HG03439 (cell line): ENCODE measurements at regions not wholly inside any gene's neighbourhood (a gene's known extent, or its start where the extent isn't known, plus 50 kb on each side); places are given as distances from the start of the nearest gene placed in this dataset.
A peak's percentile ranks its signal among the peaks of the same experiment; 100 is the strongest.
"Not testable (repeated sequence)": the region's sequence is repeated elsewhere in the genome, so short reads cannot be mapped to it uniquely, and the experiment has no call there.

Experiments
- ATAC-seq: cut with Tn5 transposase; IDR thresholded peaks from one replicate; pipeline ENCODE4 v1.9.1; 2021; ENCODE audit warnings: mild to moderate bottlenecking, moderate library complexity; ENCODE audit not compliant: unreplicated experiment

- no peak for ATAC-seq
These were observed 185.9 kb downstream of the RGS9 start for GRCh38 chr17:65323049-65323448.

GRCh38 chr17:65320820-65321219 lies 183.7 kb downstream of the RGS9 start:
- ATAC-seq: no peak

GRCh38 chr17:65314212-65314611 lies 177.0 kb downstream of the RGS9 start:
- ATAC-seq: no peak

- no peak for ATAC-seq
These were observed 175.7 kb downstream of the RGS9 start for GRCh38 chr17:65312718-65313377.

- no peak for ATAC-seq
These were observed 174.1 kb downstream of the RGS9 start for GRCh38 chr17:65311261-65311660.

GRCh38 chr17:65307961-65308316 lies 170.8 kb downstream of the RGS9 start:
- ATAC-seq: no peak

GRCh38 chr17:65307081-65307960 lies 170.2 kb downstream of the RGS9 start:
- ATAC-seq: no peak

- ATAC-seq: no peak
These were observed 168.6 kb downstream of the RGS9 start for GRCh38 chr17:65305778-65306177.

- no peak for ATAC-seq
These were observed 167.9 kb downstream of the RGS9 start for GRCh38 chr17:65305116-65305515.

GRCh38 chr17:65301882-65302281 lies 164.7 kb downstream of the RGS9 start:
- ATAC-seq: not testable (repeated sequence)

GRCh38 chr17:65301184-65301583 lies 164.0 kb downstream of the RGS9 start:
- no peak for ATAC-seq

GRCh38 chr17:65297916-65298315 lies 160.7 kb downstream of the RGS9 start:
- no peak for ATAC-seq

GRCh38 chr17:65297384-65297783 lies 160.2 kb downstream of the RGS9 start:
- ATAC-seq: no peak

- peak; percentile 73 for ATAC-seq
These were observed 157.1 kb downstream of the RGS9 start for GRCh38 chr17:65294181-65294719.

- no peak for ATAC-seq
These were observed 156.5 kb downstream of the RGS9 start for GRCh38 chr17:65293584-65294180.

- no peak for ATAC-seq
These were observed 155.3 kb downstream of the RGS9 start for GRCh38 chr17:65292430-65292829.

GRCh38 chr17:65291301-65291700 lies 154.1 kb downstream of the RGS9 start:
- not testable (repeated sequence) for ATAC-seq

- ATAC-seq: no peak
These were observed 153.4 kb downstream of the RGS9 start for GRCh38 chr17:65290616-65291015.

GRCh38 chr17:65290056-65290455 lies 152.9 kb downstream of the RGS9 start:
- ATAC-seq: no peak

- ATAC-seq: no peak
These were observed 149.9 kb downstream of the RGS9 start for GRCh38 chr17:65287040-65287439.

- ATAC-seq: no peak
These were observed 146.5 kb downstream of the RGS9 start for GRCh38 chr17:65283704-65284103.

GRCh38 chr17:65279456-65279855 lies 142.3 kb downstream of the RGS9 start:
- ATAC-seq: no peak
